BJ (cell line): ENCODE measurements at regions not wholly inside any gene's neighbourhood (a gene's known extent, or its start where the extent isn't known, plus 50 kb on each side); places are given as distances from the start of the nearest gene placed in this dataset.

Source experiments
- CTCF ChIA-PET: fragments of 350-600 bp; formaldehyde crosslinking; extraction: SDS; loops from one replicate; lab custom pipeline; 2021; ENCODE audit warnings: antibody characterized with exemption, inconsistent platforms; lab: Yijun Ruan, JAX
- POLR2A ChIA-PET: fragments of 300-600 bp; sonication (Branson Sonifier 250); formaldehyde crosslinking; extraction: SDS; loops from one replicate; lab custom pipeline; 2021; ENCODE audit warnings: antibody characterized with exemption; lab: Charles Lee
- DNase-seq: peaks from one replicate; pipeline ENCODE4 v3.0.0-alpha.2; 2011; ENCODE audit warnings: low read depth
- H3K27me3 ChIP-seq: 2 replicates; pipeline ENCODE4 v1.6.0; 2011; ENCODE audit warnings: low read length; ENCODE audit not compliant: control insufficient read depth, insufficient read depth
- H3K36me3 ChIP-seq: 2 replicates; pipeline ENCODE4 v1.5.1; 2011; ENCODE audit warnings: low read length; ENCODE audit not compliant: control insufficient read depth, insufficient read depth
- H3K4me3 ChIP-seq: 2 replicates; pipeline ENCODE4 v1.5.1; 2011; ENCODE audit warnings: low read depth, mild to moderate bottlenecking, control low read depth, low read length
- TF ChIP-seq, protein P1 (sequence below): IDR thresholded peaks from 2 replicates; pipeline ENCODE4 v1.5.1; 2011; ENCODE audit warnings: low read depth, mild to moderate bottlenecking, control low read depth, inconsistent platforms, low read length, moderate library complexity; ENCODE audit not compliant: insufficient read depth

DNA sequence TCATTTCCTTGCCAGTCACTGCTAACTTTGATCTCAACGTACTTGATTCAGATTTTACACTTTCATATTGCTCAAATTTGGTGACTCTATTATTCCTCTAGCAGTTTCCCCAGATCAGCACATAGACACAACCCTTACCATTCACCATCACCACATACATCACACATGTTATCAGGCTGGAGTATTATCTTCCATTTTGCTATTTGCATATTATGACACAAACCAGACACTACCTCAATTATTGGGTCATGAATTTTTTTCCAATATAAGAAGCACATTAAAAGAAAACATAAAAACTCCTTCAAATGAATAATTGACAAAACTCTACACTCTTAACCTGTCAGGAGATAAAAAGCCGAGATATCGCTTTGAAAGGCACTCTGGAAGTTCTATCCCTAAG lies 1166.7 kb upstream of the B3GALT2 start:
- no peaks in the 10 kb centered on the region for H3K36me3 ChIP-seq
- ChIA-PET POLR2A (no interaction called here), CTCF (no interaction called here)
- DNase-seq: no peak
- H3K4me3 ChIP-seq: no peak overlapping the region
- TF ChIP-seq, protein P1, sequence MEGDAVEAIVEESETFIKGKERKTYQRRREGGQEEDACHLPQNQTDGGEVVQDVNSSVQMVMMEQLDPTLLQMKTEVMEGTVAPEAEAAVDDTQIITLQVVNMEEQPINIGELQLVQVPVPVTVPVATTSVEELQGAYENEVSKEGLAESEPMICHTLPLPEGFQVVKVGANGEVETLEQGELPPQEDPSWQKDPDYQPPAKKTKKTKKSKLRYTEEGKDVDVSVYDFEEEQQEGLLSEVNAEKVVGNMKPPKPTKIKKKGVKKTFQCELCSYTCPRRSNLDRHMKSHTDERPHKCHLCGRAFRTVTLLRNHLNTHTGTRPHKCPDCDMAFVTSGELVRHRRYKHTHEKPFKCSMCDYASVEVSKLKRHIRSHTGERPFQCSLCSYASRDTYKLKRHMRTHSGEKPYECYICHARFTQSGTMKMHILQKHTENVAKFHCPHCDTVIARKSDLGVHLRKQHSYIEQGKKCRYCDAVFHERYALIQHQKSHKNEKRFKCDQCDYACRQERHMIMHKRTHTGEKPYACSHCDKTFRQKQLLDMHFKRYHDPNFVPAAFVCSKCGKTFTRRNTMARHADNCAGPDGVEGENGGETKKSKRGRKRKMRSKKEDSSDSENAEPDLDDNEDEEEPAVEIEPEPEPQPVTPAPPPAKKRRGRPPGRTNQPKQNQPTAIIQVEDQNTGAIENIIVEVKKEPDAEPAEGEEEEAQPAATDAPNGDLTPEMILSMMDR: no peak
- no peaks in the 10 kb centered on the region for H3K27me3 ChIP-seq

DNA sequence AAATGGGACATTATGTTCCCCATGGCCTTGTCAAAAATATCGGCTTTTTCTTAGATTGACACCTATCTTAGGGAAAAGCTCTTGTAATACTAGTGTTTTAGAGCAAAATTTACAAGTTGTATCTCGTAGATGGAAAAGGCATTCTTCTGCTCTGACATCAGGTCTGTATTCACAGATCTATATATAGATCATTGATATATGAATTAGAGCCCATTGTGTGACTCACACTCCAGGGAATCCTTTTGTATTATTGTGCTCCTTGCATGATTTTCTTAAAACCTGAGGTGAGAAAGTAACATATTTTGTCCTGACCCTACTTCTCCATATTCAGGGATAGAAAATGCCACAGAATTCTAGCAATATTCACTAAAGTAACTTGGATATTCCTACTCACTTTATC lies 1160.8 kb upstream of the B3GALT2 start:
- ChIA-PET CTCF (no interaction called here), POLR2A (no interaction called here)
- no peak for DNase-seq
- H3K27me3 ChIP-seq: no peaks in the 10 kb centered on the region
- TF ChIP-seq, protein P1: no peak
- H3K4me3 ChIP-seq: no peak overlapping the region
- H3K36me3 ChIP-seq: no peaks in the 10 kb centered on the region

DNA sequence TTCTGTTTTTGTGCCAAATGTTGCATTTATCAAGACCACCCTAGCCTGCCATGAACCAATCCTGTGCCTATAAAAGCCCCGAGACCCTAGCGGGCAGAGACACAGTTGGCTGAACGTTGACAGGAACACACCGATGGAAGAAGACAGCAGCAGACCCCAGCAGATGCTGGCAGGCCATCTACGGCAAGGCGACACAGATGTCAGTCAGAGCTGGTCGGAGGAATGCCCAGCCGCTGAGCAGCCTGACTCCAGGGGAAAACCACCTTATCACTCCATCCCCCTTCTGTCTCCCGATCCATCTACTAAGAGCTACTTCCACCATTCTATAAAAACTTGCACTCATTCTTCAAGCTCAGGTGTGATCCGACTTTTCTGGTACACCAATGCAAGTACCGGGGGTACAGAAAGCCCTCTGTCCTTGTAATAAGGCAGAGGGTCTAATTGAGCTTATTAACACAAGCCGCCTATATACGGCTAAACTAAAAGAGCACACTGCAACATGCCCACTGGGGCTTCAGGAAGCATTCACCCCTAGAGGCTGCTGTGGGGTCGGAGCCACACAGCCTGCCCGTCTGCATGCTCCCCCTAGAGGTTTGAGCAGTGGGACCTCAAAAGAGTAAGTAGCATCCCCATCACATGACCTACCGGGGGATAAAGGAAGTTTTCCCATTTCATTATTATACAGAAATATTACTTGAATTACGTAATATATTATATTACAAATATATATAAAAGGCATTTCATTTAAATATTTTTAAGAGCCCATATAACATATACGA lies 1156.3 kb upstream of the B3GALT2 start:
- Histone ChIP-seq H3K4me3 (no peak overlapping the region), H3K27me3 (no peaks in the 10 kb centered on the region), H3K36me3 (no peaks in the 10 kb centered on the region)
- TF ChIP-seq, protein P1: no peak
- POLR2A ChIA-PET: no interaction called here
- no peak for DNase-seq
- CTCF ChIA-PET: no interaction called here

DNA sequence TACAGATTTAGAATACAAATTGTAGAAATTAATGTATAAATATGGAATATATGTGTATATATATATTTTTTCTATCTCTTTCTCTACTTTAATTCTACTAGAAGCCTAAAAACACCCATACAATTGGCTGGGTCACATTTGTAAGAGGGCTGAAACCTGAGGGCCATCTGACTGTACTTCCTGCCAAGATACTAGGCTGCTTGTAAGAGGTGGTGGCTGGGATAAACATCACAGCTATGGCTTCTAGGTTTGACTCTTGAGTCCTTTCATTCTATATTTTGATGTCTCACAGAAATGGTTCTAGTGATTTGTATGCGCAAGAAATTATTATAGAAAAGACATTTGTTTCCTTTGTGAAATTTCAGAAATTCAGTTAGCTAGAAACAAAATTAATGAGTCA lies 1155.2 kb upstream of the B3GALT2 start:
- DNase-seq: no peak
- ChIA-PET CTCF (no interaction called here), POLR2A (no interaction called here)
- Histone ChIP-seq H3K36me3 (no peaks in the 10 kb centered on the region), H3K27me3 (no peaks in the 10 kb centered on the region), H3K4me3 (no peak overlapping the region)
- TF ChIP-seq, protein P1: no peak

DNA sequence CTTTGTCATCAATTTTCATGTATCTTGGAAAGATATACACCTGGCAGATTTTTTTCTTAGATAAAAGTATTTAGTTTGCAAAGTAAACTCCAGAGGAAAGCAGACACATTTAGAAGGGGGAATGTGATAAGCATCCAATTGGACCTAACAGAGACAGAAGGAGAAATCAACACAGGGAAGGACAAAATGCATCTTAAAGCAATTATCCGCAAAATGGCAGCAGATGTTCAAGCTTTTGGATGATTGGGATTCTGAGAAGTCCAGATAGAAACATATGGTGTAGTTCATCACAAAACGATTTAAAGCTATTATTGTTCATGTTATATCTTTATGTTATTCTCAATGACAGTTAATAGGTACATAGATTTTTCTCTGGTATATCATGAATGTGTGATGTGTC lies 1153.1 kb upstream of the B3GALT2 start:
- Histone ChIP-seq H3K36me3 (no peaks in the 10 kb centered on the region), H3K4me3 (no peak overlapping the region), H3K27me3 (no peaks in the 10 kb centered on the region)
- TF ChIP-seq, protein P1: no peak
- CTCF ChIA-PET: no interaction called here
- DNase-seq: no peak
- POLR2A ChIA-PET: no interaction called here
